ENCODE measurements at regions not wholly inside any gene's neighbourhood (a gene's known extent, or its start where the extent isn't known, plus 50 kb on each side); places are given as distances from the start of the nearest gene placed in this dataset.

GRCh38 chr2:67667054-67667908, 270.1 kb downstream of the ETAA1 start:
- TF ChIP-seq CTCF (IDR thresholded peaks at IDR 0.05 in 4 of 5, conservative IDR thresholded peaks at IDR 0.05 in 1 of 5) (no peak), POLR2A (IDR thresholded peaks at IDR 0.05) (no peak)

Data from gastrocnemius medialis (tissue), 4 donors.